Lower lobe of right lung (tissue), 2 donors: ENCODE measurements at regions not wholly inside any gene's neighbourhood (a gene's known extent, or its start where the extent isn't known, plus 50 kb on each side); places are given as distances from the start of the nearest gene placed in this dataset.

Experiments used
- ATAC-seq, 2 donors: fragments of 200-7000 bp; cut with Tn5 transposase; one replicate each; pipeline ENCODE4 v1.9.1; 2020 to 2022; ENCODE audit warnings: mild to moderate bottlenecking in 2 of 2, moderate library complexity in 2 of 2
- DNase-seq: peaks from one replicate; pipeline ENCODE4 v3.0.0-alpha.2; 2020
- H3K27ac ChIP-seq: fragments of 200-600 bp; one replicate; pipeline ENCODE4 v1.8.0; 2022
- H3K27me3 ChIP-seq: fragments of 200-600 bp; one replicate; pipeline ENCODE4 v1.8.0; 2022; ENCODE audit warnings: low read depth
- H3K36me3 ChIP-seq: fragments of 200-600 bp; one replicate; pipeline ENCODE4 v1.8.0; 2022; ENCODE audit warnings: mild to moderate bottlenecking
- H3K4me1 ChIP-seq: fragments of 200-600 bp; one replicate; pipeline ENCODE4 v1.8.0; 2022
- H3K4me3 ChIP-seq: fragments of 200-600 bp; one replicate; pipeline ENCODE4 v1.8.0; 2022; ENCODE audit warnings: mild to moderate bottlenecking
- H3K9me3 ChIP-seq: fragments of 200-600 bp; one replicate; pipeline ENCODE4 v1.8.0; 2022
- intact Hi-C: fragments of 100-400 bp; cut with DNase I; formaldehyde crosslinking; loops from one replicate; pipeline ENCODE4 v1.11.0; 2022
- TF ChIP-seq, protein P1 (sequence below): fragments of 200-600 bp; IDR thresholded peaks from one replicate; pipeline ENCODE4 v1.8.0; 2022; ENCODE audit warnings: antibody characterized with exemption, mild to moderate bottlenecking
- donor health status: DM: no; HTN: yes; CAD: no; lungs with severe emphysema.

- DNase-seq = no peak
- Histone ChIP-seq H3K4me1 (no peaks in the 10 kb centered on the region), H3K9me3 (peaks cover 6% of the 10 kb centered on the region), H3K4me3 (no peak overlapping the region), H3K27ac (no peak overlapping the region), H3K27me3 (no peaks in the 10 kb centered on the region), H3K36me3 (no peaks in the 10 kb centered on the region)
- intact Hi-C loops = no loop called here
- TF ChIP-seq, protein P1, sequence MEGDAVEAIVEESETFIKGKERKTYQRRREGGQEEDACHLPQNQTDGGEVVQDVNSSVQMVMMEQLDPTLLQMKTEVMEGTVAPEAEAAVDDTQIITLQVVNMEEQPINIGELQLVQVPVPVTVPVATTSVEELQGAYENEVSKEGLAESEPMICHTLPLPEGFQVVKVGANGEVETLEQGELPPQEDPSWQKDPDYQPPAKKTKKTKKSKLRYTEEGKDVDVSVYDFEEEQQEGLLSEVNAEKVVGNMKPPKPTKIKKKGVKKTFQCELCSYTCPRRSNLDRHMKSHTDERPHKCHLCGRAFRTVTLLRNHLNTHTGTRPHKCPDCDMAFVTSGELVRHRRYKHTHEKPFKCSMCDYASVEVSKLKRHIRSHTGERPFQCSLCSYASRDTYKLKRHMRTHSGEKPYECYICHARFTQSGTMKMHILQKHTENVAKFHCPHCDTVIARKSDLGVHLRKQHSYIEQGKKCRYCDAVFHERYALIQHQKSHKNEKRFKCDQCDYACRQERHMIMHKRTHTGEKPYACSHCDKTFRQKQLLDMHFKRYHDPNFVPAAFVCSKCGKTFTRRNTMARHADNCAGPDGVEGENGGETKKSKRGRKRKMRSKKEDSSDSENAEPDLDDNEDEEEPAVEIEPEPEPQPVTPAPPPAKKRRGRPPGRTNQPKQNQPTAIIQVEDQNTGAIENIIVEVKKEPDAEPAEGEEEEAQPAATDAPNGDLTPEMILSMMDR = no peak
- no peak for ATAC-seq
Measured at GRCh38 chr1:221804303-221804702, 62.4 kb upstream of the DUSP10 start.

GRCh38 chr1:221801773-221802516 is 60.1 kb upstream of the DUSP10 start:
- Histone ChIP-seq H3K4me1 (no peaks in the 10 kb centered on the region), H3K27ac (no peak overlapping the region)

DNA sequence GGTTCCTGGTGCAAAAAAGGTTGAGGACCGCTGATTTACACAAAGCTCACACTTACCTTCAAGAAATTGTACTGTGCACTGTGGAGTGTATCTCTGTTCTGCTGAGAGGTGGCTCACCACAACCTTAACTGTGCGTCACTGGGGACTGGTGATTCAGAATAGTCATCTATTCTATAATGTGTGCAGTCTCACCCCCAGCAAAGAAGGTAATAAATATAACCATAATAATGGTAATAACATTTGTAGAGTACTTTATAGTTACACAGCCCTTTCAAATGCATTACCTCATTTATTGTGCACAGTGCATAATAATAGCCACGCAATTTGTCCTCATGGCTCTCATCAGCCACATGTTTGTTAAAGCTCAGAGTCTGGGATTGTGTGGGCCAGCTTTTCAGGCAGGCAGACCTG is 59.4 kb upstream of the DUSP10 start:
- intact Hi-C loops = no loop called here
- ATAC-seq (peak in 1 of 2 donors; percentile 53), DNase-seq (no peak)
- H3K27ac ChIP-seq = no peak overlapping the region
- TF ChIP-seq, protein P1 = no peak
- H3K4me3 ChIP-seq = no peak overlapping the region
- no peaks in the 10 kb centered on the region for H3K27me3 ChIP-seq
- no peaks in the 10 kb centered on the region for H3K36me3 ChIP-seq
- H3K9me3 ChIP-seq = peaks cover 6% of the 10 kb centered on the region
- no peaks in the 10 kb centered on the region for H3K4me1 ChIP-seq

More at GRCh38 chr1:221801773-221802516, 60.1 kb upstream of the DUSP10 start:
- intact Hi-C loops = no loop called here
- H3K9me3 ChIP-seq = peaks cover 6% of the 10 kb centered on the region
- H3K36me3 ChIP-seq = no peaks in the 10 kb centered on the region
- H3K27me3 ChIP-seq = no peaks in the 10 kb centered on the region
- H3K4me3 ChIP-seq = no peak overlapping the region
- DNase-seq (no peak), ATAC-seq (no peak)
- TF ChIP-seq, protein P1 = no peak

DNA sequence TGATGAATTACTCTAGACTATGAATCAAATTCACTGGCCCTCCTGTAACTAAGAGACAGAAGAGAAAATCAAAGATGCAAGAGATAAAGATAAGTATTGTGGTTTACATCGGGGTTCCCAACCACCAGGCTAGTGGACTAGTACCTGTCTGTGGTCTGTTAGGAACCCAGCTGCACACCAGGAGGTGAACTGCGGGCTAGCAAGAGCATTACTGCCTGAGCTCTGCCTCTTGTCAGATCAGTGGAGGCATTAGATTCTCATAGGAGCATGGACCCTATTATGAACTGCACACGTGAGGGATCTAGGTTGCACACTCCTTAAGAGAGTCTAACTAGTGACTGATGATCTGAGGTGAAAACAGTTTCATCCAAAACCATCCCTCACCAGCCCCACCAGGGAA is 58.9 kb upstream of the DUSP10 start:
- Histone ChIP-seq H3K27me3 (no peaks in the 10 kb centered on the region), H3K9me3 (peaks cover 6% of the 10 kb centered on the region), H3K4me3 (no peak overlapping the region), H3K36me3 (no peaks in the 10 kb centered on the region), H3K4me1 (no peaks in the 10 kb centered on the region), H3K27ac (no peak overlapping the region)
- intact Hi-C loops = no loop called here
- TF ChIP-seq, protein P1 = no peak
- DNase-seq (no peak), ATAC-seq (no peak)

GRCh38 chr1:221797506-221797905 is 55.6 kb upstream of the DUSP10 start:
- H3K4me1 ChIP-seq = no peaks in the 10 kb centered on the region
- H3K9me3 ChIP-seq = peaks cover 6% of the 10 kb centered on the region
- TF ChIP-seq, protein P1 = no peak
- H3K27me3 ChIP-seq = no peaks in the 10 kb centered on the region
- no peak overlapping the region for H3K27ac ChIP-seq
- intact Hi-C loops = no loop called here
- no peak overlapping the region for H3K4me3 ChIP-seq
- DNase-seq (no peak), ATAC-seq (no peak)
- H3K36me3 ChIP-seq = no peaks in the 10 kb centered on the region
